AG09319 (cell line): ENCODE measurements at regions not wholly inside any gene's neighbourhood (a gene's known extent, or its start where the extent isn't known, plus 50 kb on each side); places are given as distances from the start of the nearest gene placed in this dataset.

ENCODE experiments used
- DNase-seq: peaks from one replicate; pipeline ENCODE4 v3.0.0-alpha.2; 2010; ENCODE audit warnings: low read depth; ENCODE audit errors: extremely low read depth
- TF ChIP-seq, protein P1 (sequence below): IDR thresholded peaks from 2 replicates; pipeline ENCODE4 v1.5.1; 2011; ENCODE audit warnings: low read depth, mild to moderate bottlenecking, inconsistent platforms, low read length, moderate library complexity

DNA sequence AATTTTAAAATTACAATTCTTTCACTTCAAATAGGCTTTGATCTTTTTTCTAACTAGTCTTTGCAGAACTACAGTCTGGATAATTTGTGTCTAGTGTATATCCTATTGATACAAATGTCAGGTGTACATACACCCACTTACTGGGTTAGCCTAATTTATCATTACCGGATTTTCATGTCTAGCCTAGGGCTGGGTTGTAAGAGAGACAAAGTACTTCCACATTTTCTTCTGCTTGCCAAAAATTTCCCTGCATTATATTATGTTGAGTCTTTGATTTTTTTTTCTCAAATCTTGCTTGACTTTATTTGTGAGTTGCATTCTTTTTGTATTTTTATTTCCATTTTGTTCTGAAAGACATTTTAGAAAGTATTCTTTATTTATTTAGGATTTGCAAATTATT lies 284.8 kb upstream of the FZD8 start:
- no peak for DNase-seq
- TF ChIP-seq, protein P1, sequence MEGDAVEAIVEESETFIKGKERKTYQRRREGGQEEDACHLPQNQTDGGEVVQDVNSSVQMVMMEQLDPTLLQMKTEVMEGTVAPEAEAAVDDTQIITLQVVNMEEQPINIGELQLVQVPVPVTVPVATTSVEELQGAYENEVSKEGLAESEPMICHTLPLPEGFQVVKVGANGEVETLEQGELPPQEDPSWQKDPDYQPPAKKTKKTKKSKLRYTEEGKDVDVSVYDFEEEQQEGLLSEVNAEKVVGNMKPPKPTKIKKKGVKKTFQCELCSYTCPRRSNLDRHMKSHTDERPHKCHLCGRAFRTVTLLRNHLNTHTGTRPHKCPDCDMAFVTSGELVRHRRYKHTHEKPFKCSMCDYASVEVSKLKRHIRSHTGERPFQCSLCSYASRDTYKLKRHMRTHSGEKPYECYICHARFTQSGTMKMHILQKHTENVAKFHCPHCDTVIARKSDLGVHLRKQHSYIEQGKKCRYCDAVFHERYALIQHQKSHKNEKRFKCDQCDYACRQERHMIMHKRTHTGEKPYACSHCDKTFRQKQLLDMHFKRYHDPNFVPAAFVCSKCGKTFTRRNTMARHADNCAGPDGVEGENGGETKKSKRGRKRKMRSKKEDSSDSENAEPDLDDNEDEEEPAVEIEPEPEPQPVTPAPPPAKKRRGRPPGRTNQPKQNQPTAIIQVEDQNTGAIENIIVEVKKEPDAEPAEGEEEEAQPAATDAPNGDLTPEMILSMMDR: no peak

- TF ChIP-seq, protein P1: no peak
- no peak for DNase-seq
Measured at GRCh38 chr10:35925493-35925892, 283.4 kb upstream of the FZD8 start.

GRCh38 chr10:35924759-35925158 lies 282.7 kb upstream of the FZD8 start:
- TF ChIP-seq, protein P1: no peak
- no peak for DNase-seq

DNA sequence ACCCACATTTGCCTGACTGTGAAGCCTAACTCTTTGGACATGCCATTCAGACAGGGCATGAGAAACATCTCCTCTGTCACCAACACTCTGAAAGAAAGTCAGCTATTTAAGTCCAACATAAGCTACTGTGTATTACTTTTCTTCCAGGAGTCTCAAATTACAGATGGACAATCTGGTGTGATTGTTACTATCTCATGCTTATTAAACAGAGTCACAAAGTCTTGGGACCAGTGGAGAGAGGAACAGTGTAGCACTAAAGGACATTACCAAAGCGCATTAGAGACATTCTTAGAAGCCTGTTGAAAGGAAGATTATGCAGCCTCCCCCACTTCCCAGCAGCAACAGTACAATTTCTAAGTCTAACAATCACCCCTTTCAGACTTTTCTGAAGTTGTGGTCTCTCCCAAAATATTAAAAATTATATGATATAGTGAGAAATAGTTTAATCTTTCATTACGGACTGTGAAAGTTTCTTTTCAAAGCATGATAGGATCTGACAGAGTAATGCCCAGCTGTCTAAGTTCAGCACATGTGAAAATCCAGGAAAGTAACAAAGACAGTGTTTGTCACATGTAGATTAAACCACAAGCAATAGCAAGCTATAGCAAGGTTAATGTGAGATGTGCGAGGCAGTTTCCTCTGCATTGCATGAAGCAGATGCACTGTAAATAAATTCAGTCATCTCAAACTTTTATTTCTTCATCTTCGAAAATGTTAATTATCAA lies 280.9 kb upstream of the FZD8 start:
- TF ChIP-seq, protein P1: no peak

GRCh38 chr10:35921866-35922350 lies 279.8 kb upstream of the FZD8 start:
- DNase-seq: no peak
- TF ChIP-seq, protein P1: no peak

More for the DNA sequence above, 280.9 kb upstream of the FZD8 start:
- no peak for DNase-seq

GRCh38 chr10:35916791-35917190 lies 274.7 kb upstream of the FZD8 start:
- no peak for DNase-seq
- TF ChIP-seq, protein P1: no peak; the same call in 1 of the 2 replicates

DNA sequence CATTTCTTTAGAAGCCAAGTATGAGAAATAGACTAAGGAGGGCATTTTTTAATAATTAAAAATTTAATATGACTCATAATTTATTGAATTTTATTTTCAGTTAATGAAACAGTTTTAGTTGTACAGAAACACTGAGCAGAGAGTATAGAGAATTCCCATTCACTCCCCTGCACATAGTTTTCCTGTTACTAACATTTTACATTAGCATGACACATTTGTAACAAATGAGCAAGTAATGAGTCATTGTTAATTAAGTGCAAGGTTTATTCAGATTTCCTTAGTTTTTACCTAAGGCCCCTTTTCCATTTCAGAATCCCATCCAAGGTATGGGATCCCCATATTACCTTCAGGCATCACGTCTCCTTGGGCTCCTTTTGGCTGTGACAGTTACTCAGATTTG lies 271.5 kb upstream of the FZD8 start:
- TF ChIP-seq, protein P1: no peak
- DNase-seq: no peak
